H1 (cell line): ENCODE measurements at regions not wholly inside any gene's neighbourhood (a gene's known extent, or its start where the extent isn't known, plus 50 kb on each side); places are given as distances from the start of the nearest gene placed in this dataset.

ENCODE experiments used
- EP300 ChIP-seq, 2 experiments: IDR thresholded peaks; 1 replicate in 1 of 2; 2 replicates in 1 of 2; pipeline ENCODE4 v1.6.1; 2011 to 2012; ENCODE audit warnings: low read depth in 2 of 2, low read length in 2 of 2, mild to moderate bottlenecking in 2 of 2, borderline replicate concordance in 1 of 2, inconsistent platforms in 1 of 2, moderate library complexity in 1 of 2
- POU5F1 ChIP-seq: IDR thresholded peaks from 2 replicates; pipeline ENCODE4 v1.6.1; 2011; ENCODE audit warnings: low read depth, mild to moderate bottlenecking, low read length, moderate library complexity
- SRF ChIP-seq: IDR thresholded peaks from 2 replicates; pipeline ENCODE4 v1.6.1; 2011; ENCODE audit warnings: mild to moderate bottlenecking, low read depth, low read length, moderate library complexity
- TCF12 ChIP-seq: IDR thresholded peaks from 2 replicates; pipeline ENCODE4 v1.6.1; 2011; ENCODE audit warnings: low read depth, mild to moderate bottlenecking, low read length

- TF ChIP-seq SRF, result no peak
- no peak for TF ChIP-seq EP300 (IDR thresholded peaks at IDR 0.05; ENCODE audit: borderline replicate concordance in 1 of 2, low read depth in 2 of 2, low read length in 2 of 2)
- TF ChIP-seq POU5F1, result no peak
- no peak for TF ChIP-seq TCF12
These were observed 100.3 kb upstream of the FRG1 start (continued) for GRCh38 chr4:189840356-189840755.
